Fibroblast of gingiva (primary cell): ENCODE measurements at regions not wholly inside any gene's neighbourhood (a gene's known extent, or its start where the extent isn't known, plus 50 kb on each side); places are given as distances from the start of the nearest gene placed in this dataset.
"Not testable (repeated sequence)": the region's sequence is repeated elsewhere in the genome, so short reads cannot be mapped to it uniquely, and the experiment has no call there.

Source experiments
- DNase-seq: peaks from one replicate; pipeline ENCODE4 v3.0.0-alpha.2; 2011; ENCODE audit warnings: low read depth

- DNase-seq = not testable (repeated sequence)
Measured at GRCh38 chr4:67412153-67412712, 133.1 kb downstream of the CENPC start.

GRCh38 chr4:67403342-67403741 is 142.0 kb downstream of the CENPC start:
- no peak for DNase-seq

- no peak for DNase-seq
Measured at GRCh38 chr4:67401902-67402301, 143.4 kb downstream of the CENPC start.

GRCh38 chr4:67397931-67398330 is 147.4 kb downstream of the CENPC start:
- DNase-seq = no peak

GRCh38 chr4:67397031-67397430 is 148.3 kb downstream of the CENPC start:
- DNase-seq = no peak

GRCh38 chr4:67396008-67396407 is 149.3 kb downstream of the CENPC start:
- no peak for DNase-seq

GRCh38 chr4:67394879-67395278 is 150.4 kb downstream of the CENPC start:
- no peak for DNase-seq

GRCh38 chr4:67393699-67394281 is 151.5 kb downstream of the CENPC start:
- DNase-seq = peak; percentile 14

- DNase-seq = no peak
Measured at GRCh38 chr4:67393007-67393406, 152.3 kb downstream of the CENPC start.

- DNase-seq = not testable (repeated sequence)
Measured at GRCh38 chr4:67381406-67381804, 163.9 kb downstream of the CENPC start.

- not testable (repeated sequence) for DNase-seq
Measured at GRCh38 chr4:67380702-67381405, 164.4 kb downstream of the CENPC start.

- DNase-seq = no peak
Measured at GRCh38 chr4:67380154-67380553, 165.1 kb downstream of the CENPC start.

GRCh38 chr4:67375291-67375690 is 170.0 kb downstream of the CENPC start:
- no peak for DNase-seq

GRCh38 chr4:67371615-67372014 is 173.7 kb downstream of the CENPC start:
- DNase-seq = no peak

- DNase-seq = no peak
Measured at GRCh38 chr4:67366311-67366861, 178.9 kb downstream of the CENPC start.

- no peak for DNase-seq
Measured at GRCh38 chr4:67365661-67366245, 179.6 kb downstream of the CENPC start.

GRCh38 chr4:67355806-67356205 is 189.5 kb downstream of the CENPC start:
- DNase-seq = no peak

- DNase-seq = no peak
Measured at GRCh38 chr4:67346654-67347053, 198.6 kb downstream of the CENPC start.

GRCh38 chr4:67344594-67345380 is 200.5 kb downstream of the CENPC start:
- DNase-seq = no peak

GRCh38 chr4:67343199-67343598 is 202.1 kb downstream of the CENPC start:
- no peak for DNase-seq

- DNase-seq = no peak
Measured at GRCh38 chr4:67342291-67342690, 203.0 kb downstream of the CENPC start.

- DNase-seq = no peak
Measured at GRCh38 chr4:67333664-67334063, 211.6 kb downstream of the CENPC start.
